ENCODE measurements at regions not wholly inside any gene's neighbourhood (a gene's known extent, or its start where the extent isn't known, plus 50 kb on each side); places are given as distances from the start of the nearest gene placed in this dataset.

DNA sequence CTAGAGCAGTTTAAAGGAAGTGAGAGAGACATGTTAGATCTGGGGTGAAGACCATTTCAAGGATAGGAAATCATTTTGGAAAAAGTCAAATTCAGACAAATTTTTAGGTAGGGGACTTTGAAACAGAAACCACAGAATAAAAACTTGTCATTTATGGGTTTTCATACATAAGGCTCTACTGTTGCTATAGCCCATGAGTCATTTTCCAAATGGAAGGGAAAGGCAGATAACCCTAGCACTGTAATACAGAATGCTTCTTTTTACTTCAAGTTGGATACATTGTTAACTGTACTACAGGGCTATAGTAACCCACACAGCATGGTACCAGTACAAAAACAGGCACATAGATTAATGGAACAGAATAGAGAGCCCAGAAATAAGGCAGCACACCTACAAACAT, 455.4 kb downstream of the EBF1 start:
- Histone ChIP-seq H3K4me2 (ENCODE audit: insufficient read depth, low read length) (no peak overlapping the region), H3K9ac (ENCODE audit: low read depth, low read length) (no peak overlapping the region), H3K9me3 (ENCODE audit: insufficient read depth, low read length, severe bottlenecking) (no peaks in the 10 kb centered on the region), H3K4me1 (ENCODE audit: insufficient read depth, low read length) (no peaks in the 10 kb centered on the region), H3K36me3 (ENCODE audit: insufficient read depth, low read length) (no peaks in the 10 kb centered on the region), H2AFZ (ENCODE audit: low read depth, low read length) (no peak overlapping the region), H3K27me3 (ENCODE audit: insufficient read depth, low read length, poor library complexity) (no peaks in the 10 kb centered on the region), H3K79me2 (ENCODE audit: insufficient read depth, low read length) (no peaks in the 10 kb centered on the region), H3K27ac (ENCODE audit: low read length) (no peak overlapping the region), H4K20me1 (ENCODE audit: insufficient read depth, low read length) (no peaks in the 10 kb centered on the region), H3K4me3 (ENCODE audit: low read depth in 1 of 2, low read length in 2 of 2) (no peak overlapping the region)
- DNase-seq: no peak
- ATAC-seq (ENCODE audit: insufficient read depth, low read depth): no peak
- TF ChIP-seq, protein P1, sequence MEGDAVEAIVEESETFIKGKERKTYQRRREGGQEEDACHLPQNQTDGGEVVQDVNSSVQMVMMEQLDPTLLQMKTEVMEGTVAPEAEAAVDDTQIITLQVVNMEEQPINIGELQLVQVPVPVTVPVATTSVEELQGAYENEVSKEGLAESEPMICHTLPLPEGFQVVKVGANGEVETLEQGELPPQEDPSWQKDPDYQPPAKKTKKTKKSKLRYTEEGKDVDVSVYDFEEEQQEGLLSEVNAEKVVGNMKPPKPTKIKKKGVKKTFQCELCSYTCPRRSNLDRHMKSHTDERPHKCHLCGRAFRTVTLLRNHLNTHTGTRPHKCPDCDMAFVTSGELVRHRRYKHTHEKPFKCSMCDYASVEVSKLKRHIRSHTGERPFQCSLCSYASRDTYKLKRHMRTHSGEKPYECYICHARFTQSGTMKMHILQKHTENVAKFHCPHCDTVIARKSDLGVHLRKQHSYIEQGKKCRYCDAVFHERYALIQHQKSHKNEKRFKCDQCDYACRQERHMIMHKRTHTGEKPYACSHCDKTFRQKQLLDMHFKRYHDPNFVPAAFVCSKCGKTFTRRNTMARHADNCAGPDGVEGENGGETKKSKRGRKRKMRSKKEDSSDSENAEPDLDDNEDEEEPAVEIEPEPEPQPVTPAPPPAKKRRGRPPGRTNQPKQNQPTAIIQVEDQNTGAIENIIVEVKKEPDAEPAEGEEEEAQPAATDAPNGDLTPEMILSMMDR (IDR thresholded peaks at IDR 0.05; ENCODE audit: borderline replicate concordance, extremely low read depth, low read length, poor library complexity, severe bottlenecking): no peak
- no peak for TF ChIP-seq EZH2 (IDR thresholded peaks at IDR 0.05; ENCODE audit: borderline replicate concordance, low read depth, low read length, severe bottlenecking)

DNA sequence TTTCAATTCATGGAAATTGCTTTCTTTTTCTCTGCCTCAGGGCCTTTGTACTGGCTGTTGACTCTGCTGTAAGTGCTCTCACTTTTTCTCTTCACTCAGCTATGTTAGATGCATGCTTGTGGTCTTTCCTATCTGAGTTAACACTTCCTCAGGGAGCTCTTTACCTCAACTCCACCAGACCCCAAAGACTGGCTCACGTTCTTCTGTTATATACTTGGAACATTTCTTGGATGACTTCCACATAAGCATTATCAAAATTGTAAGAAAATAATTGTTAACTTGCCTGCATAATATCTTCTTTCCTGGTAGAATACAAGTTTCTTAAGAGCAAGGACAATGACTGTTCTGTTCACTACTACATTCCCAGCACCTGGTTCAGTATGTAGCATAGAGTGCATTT, 455.9 kb downstream of the EBF1 start:
- no peak overlapping the region for H3K9ac ChIP-seq (ENCODE audit: low read depth, low read length)

DNA sequence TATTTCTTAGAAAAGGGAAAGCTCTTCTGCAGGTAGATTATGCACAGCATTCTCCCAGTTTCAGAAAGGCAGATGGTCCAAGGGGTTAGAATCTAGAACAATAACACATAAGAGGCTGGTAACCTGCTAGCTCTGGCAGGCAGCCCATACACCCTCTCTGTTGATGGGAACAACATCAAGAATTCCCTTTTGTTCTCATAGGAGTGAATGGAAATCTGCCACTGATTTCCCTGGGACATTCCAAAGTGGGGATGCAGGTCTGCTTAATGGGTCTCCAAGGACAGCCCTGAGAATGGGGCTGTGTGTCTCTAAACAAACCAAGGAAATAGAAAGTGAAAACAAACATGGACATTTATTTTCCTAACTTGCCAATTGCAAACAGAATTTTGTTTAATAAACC, 456.8 kb downstream of the EBF1 start:
- Histone ChIP-seq H3K4me2 (ENCODE audit: insufficient read depth, low read length) (no peak overlapping the region), H3K27me3 (ENCODE audit: insufficient read depth, low read length, poor library complexity) (no peaks in the 10 kb centered on the region), H3K36me3 (ENCODE audit: insufficient read depth, low read length) (no peaks in the 10 kb centered on the region), H3K4me3 (ENCODE audit: low read depth in 1 of 2, low read length in 2 of 2) (no peak overlapping the region), H2AFZ (ENCODE audit: low read depth, low read length) (no peak overlapping the region), H3K9ac (ENCODE audit: low read depth, low read length) (no peak overlapping the region), H4K20me1 (ENCODE audit: insufficient read depth, low read length) (no peaks in the 10 kb centered on the region), H3K9me3 (ENCODE audit: insufficient read depth, low read length, severe bottlenecking) (no peaks in the 10 kb centered on the region), H3K27ac (ENCODE audit: low read length) (no peak overlapping the region), H3K4me1 (ENCODE audit: insufficient read depth, low read length) (no peaks in the 10 kb centered on the region), H3K79me2 (ENCODE audit: insufficient read depth, low read length) (no peaks in the 10 kb centered on the region)
- DNase-seq (no peak), ATAC-seq (ENCODE audit: insufficient read depth, low read depth) (no peak)
- TF ChIP-seq EZH2 (IDR thresholded peaks at IDR 0.05; ENCODE audit: borderline replicate concordance, low read depth, low read length, severe bottlenecking): no peak

More for the DNA sequence above, 455.9 kb downstream of the EBF1 start:
- no peaks in the 10 kb centered on the region for H3K4me1 ChIP-seq (ENCODE audit: insufficient read depth, low read length)
- no peak overlapping the region for H3K4me2 ChIP-seq (ENCODE audit: insufficient read depth, low read length)
- ATAC-seq (ENCODE audit: insufficient read depth, low read depth) (no peak), DNase-seq (no peak)
- no peaks in the 10 kb centered on the region for H3K79me2 ChIP-seq (ENCODE audit: insufficient read depth, low read length)
- no peaks in the 10 kb centered on the region for H3K36me3 ChIP-seq (ENCODE audit: insufficient read depth, low read length)
- TF ChIP-seq EZH2 (IDR thresholded peaks at IDR 0.05; ENCODE audit: borderline replicate concordance, low read depth, low read length, severe bottlenecking): no peak
- TF ChIP-seq, protein P1 (IDR thresholded peaks at IDR 0.05; ENCODE audit: borderline replicate concordance, extremely low read depth, low read length, poor library complexity, severe bottlenecking): no peak
- no peak overlapping the region for H2AFZ ChIP-seq (ENCODE audit: low read depth, low read length)
- H3K27ac ChIP-seq (ENCODE audit: low read length): no peak overlapping the region
- no peaks in the 10 kb centered on the region for H3K9me3 ChIP-seq (ENCODE audit: insufficient read depth, low read length, severe bottlenecking)
- H3K4me3 ChIP-seq (ENCODE audit: low read depth in 1 of 2, low read length in 2 of 2): no peak overlapping the region
- no peaks in the 10 kb centered on the region for H3K27me3 ChIP-seq (ENCODE audit: insufficient read depth, low read length, poor library complexity)
- H4K20me1 ChIP-seq (ENCODE audit: insufficient read depth, low read length): no peaks in the 10 kb centered on the region

DNA sequence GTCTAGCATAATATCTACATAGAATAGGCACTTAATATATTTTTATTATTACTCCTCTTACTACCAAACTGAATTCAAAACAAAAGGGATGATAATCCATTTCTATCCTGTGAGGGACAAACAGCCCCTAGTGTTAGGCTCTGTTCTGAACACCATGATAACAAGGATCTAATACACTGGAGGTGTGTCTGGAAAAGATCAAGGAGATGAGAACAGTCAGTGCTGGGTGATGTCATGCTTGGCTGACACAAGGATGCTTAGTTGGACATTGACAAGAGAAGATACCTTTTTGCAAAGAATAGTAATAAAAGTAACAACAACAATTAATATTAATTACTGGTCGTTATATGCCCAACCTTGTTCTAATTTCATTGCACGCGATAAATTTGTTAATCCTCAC, 458.7 kb downstream of the EBF1 start:
- Histone ChIP-seq H3K4me2 (ENCODE audit: insufficient read depth, low read length) (no peak overlapping the region), H3K4me1 (ENCODE audit: insufficient read depth, low read length) (no peaks in the 10 kb centered on the region), H3K27me3 (ENCODE audit: insufficient read depth, low read length, poor library complexity) (no peaks in the 10 kb centered on the region), H3K79me2 (ENCODE audit: insufficient read depth, low read length) (no peaks in the 10 kb centered on the region), H3K27ac (ENCODE audit: low read length) (no peak overlapping the region), H2AFZ (ENCODE audit: low read depth, low read length) (no peak overlapping the region), H3K9me3 (ENCODE audit: insufficient read depth, low read length, severe bottlenecking) (no peaks in the 10 kb centered on the region), H4K20me1 (ENCODE audit: insufficient read depth, low read length) (no peaks in the 10 kb centered on the region), H3K4me3 (ENCODE audit: low read depth in 1 of 2, low read length in 2 of 2) (no peak overlapping the region), H3K36me3 (ENCODE audit: insufficient read depth, low read length) (no peaks in the 10 kb centered on the region), H3K9ac (ENCODE audit: low read depth, low read length) (no peak overlapping the region)
- no peak for DNase-seq
- ATAC-seq (ENCODE audit: insufficient read depth, low read depth): no peak
- no peak for TF ChIP-seq EZH2 (IDR thresholded peaks at IDR 0.05; ENCODE audit: borderline replicate concordance, low read depth, low read length, severe bottlenecking)
- TF ChIP-seq, protein P1 (IDR thresholded peaks at IDR 0.05; ENCODE audit: borderline replicate concordance, extremely low read depth, low read length, poor library complexity, severe bottlenecking): no peak
